Ammon's horn (tissue), 1 donor: ENCODE measurements at regions not wholly inside any gene's neighbourhood (a gene's known extent, or its start where the extent isn't known, plus 50 kb on each side); places are given as distances from the start of the nearest gene placed in this dataset.
A peak's percentile ranks its signal among the peaks of the same experiment; 100 is the strongest.

Experiments used
- DNase-seq: peaks from one replicate; pipeline ENCODE4 v3.0.0-alpha.2; 2016; ENCODE audit warnings: low spot score

DNA sequence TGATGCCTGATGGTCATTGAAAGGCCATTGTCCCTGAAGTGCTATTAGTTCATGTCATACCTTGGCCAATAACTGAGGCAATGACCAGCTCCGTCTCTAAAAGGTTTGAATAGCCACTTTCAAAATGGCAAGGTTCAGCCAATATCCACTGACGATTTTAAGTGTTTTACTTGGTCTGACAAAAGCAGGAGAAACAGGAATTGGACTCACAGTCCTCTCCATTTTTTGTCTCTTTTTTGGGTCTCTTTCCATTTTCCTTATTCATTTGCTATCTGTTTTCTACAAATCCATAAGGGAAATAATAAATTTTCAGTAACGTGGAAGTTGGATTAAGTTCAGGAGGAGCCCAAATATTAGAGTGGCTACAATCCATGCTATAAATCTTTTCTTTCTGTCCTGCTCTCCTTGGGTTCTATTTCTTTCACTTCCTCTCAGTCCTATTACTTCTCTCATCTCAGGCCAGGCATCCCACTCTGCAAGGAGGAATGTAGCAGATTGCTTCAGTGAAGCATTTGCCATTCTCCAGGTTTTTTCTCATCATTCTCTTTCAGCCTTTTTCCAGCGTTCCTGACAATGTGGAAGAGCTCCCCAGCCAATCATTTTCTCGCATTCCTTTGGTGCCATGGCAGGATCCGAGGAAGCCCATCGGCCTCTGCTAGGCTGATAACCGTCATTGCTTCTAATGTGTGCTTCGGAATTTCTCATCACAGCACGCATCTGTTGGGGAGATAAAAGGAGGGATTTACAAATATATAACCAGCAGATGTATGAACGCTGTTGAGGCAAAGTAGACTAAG lies 414.5 kb downstream of the ADGRL2 start:
- DNase-seq: no peak

DNA sequence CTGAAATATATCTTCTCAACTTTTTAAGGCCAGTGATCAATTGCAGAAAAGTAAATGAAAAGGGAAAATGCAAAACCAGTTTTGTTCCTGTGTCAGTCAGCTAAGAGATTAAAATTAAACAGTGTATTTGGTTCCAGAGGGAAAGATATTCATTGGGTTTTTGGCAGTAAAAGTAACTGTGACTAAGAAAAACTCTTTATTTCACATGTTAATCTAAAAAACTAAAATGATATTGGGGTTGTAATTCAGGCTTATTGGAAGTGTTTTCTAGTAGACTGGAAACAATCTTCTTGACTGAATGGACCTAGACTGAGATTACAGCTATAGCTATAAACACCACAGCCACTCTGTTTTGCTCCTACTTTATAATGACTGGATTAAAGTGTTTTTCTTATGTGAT lies 413.9 kb downstream of the ADGRL2 start:
- no peak for DNase-seq

DNA sequence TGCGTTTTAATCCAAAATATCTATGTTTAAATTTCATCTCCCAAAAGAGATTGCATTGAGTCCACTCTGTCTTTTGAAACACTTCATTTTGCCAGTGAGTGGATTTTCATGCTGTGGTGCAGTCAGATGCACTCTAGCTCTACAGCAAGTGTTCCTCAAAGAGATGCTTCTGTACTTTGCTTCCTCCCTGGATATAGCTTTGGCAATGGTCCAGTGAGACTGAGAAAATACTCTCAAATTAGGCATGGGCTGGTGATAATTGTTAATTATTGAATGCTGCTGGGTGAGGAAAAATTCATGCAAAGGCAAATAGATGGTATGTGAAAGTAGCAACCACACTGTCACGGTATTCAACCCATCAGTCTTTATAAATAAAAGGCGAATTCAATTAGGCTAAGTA lies 396.9 kb downstream of the ADGRL2 start:
- no peak for DNase-seq

DNA sequence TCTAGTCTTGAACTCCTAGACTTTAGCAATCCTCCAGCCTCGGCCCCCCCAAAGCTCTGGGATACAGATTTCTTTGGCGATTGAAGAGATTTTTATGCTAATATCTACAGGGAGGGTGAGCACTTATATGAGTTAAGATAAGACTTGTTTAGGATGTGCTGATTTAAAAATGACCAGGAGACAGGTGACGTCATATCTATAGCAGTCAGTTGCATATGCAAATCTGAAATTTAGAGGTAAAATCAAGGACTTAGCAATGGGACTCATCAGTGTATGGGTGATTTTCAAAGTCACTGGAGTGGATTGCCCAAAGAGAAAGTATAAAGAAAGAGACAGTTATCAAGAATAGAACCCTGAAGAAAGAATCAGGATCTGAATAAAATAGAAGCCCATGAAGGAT lies 394.5 kb downstream of the ADGRL2 start:
- DNase-seq: no peak

DNA sequence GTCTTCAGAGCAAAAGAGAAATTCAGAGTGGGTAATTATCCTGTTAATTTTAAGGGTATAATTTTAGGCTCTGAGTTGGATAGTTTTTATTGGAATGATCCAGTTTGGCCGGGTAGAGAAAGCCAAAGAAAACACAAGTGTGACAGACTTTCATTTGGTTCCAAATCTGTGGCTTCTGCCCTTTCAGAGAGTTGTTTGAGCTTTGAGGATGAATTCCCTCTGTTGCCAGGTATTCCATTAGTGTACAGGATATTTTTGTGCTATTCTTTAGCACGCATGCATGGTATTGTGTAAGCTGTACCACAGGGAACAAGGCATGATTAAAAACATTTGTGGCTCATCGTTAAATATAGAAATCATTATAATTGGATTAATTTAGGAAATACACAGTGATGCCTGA lies 384.4 kb downstream of the ADGRL2 start:
- DNase-seq: no peak

DNA sequence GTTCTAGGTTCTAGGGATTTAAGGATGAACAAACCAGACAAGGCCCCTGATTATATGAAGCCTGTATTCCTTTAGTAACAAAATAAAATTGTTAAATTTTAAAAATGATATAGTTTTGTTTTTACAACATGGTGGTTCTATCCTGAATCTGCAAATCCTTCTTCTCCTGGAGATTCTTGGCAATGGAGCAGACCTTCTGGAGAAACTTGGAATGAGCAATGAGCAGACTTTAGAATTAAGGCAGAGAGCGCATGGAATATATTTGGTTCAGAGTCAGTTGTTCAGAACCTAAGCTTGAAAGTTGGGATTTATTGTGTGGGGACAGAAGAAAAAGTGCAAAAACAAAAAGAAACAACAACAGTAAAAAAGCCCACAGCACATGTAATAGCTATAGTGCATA lies 381.1 kb downstream of the ADGRL2 start:
- no peak for DNase-seq

DNA sequence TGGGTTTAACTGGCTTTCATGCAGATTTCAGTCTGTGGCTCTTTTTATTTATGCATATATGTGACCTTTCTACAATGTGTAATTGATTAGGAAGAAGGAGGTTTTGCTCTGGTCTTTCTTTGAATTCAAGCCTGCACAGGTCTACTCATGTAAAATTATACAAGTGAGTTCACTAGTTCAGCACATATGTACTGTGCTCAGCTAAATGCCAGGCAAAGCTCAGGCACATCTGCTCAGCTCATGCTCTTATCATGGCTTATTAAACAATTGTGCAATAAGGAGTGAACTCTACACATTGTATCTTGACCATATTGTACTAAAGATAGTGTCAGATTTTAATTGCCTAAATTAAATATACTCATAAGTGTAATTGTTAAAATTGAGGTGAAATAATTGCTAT lies 378.4 kb downstream of the ADGRL2 start:
- DNase-seq: no peak

DNA sequence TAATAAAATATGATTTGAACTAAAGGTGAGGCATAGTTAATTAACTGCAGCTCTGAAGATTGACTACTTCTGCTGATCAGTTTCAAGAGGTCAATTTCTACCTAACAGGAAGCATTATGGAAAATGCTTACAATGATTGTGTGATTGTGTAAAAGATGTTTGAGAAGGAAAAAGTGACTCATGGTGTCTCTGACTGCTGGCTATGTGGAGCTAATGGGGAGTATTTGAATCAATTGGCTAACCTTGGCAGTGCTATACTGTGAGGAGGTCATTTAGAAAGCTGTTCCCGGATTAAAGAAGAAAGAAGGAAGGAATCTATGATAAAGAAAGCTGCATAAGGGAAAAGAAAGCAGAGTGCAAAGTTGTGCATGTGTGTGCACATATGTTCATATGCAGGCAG lies 376.5 kb downstream of the ADGRL2 start:
- no peak for DNase-seq

DNA sequence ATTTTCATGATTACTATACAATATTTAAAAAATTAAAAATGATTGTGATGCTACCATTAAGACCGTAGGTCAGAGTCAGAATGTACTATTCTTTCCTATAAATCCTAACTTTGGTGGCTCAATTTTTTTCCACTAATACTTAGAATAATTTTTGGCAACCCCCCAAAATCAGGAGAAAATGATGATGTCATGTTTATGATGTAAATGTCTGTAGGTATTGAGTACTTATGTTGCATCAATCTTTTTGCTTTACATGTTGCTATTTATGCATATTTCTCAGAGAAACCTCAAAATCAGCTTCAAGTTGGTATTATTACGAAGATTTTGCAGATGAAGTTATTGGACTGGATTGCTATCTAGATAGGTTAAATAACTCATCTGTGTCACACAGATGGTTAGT lies 371.2 kb downstream of the ADGRL2 start:
- no peak for DNase-seq

DNA sequence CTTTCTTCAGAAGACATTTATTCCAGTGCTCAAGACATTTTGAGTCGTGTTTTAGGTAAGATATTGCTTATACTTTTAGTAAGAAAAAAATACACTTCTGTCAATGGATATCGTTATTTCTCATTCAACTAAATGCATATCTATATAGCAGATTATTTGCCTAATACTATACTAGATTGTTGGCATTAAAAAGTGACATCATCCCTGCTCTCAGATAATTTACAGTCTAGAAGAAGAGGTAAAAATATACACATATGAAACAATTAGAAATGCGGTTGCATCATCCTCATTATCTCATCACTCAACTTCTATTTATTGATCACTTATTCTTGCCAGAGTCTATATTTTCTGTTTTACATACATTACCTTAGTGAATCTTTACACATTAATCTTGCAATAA lies 367.7 kb downstream of the ADGRL2 start:
- no peak for DNase-seq

DNA sequence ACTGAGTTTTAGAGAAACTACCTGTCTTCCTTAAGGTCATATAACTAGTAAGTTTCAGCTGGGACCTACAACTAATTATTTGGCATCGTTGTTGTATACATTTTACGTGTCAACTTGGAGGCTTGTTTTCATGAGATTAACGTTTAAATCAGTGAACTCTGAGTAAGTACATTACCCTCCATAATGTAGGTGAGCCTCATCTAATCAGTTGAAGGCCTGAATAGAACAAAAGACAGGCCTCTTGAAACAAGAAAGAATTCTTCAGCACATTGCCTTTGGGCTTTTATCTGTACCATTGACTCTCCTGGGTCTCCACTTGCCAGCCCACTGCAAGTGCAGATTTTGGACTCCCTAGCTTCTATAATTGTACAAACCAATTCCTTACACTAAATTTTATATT lies 364.6 kb downstream of the ADGRL2 start:
- no peak for DNase-seq

DNA sequence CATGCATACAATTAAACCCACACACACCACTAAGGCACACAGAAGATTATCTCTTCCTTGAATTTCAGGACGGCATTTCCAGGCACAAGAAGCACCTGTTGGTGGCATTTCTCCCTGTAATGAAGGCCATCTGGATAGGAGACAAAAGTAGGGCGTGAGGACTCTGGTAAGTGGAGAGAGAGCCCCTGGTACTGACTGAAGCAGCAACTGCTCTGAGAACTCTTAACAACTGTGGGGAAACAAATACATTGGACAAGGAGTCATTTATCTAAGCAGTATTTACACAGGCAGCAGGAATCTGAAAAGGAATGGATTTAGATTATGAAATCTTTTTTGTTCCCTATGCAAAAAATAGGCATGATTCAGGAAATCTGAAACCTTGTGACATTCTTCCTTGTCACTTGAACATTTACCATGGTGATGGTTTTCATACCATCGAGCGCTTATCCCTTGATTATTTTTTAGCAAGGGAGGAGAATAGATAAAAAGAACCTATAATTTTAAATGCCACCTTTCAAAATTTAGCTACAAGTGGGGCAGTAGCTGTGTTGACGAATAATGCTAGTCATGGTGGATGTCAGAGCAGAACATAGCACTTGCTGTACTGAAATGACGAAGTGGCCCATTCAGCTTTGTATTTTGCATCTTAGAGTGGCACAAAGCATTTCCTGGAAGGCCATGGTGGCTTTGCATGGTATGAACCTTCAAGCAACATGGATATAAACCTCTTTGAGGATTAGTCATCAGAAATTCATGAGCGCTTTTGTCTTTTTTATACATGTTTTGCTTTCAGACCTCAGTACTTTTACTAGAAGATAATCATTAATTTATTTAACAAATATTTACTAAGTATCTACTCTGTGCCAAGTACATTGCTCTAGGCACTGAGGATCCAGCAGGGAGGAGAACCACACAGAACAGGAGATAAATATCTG lies 362.0 kb downstream of the ADGRL2 start:
- DNase-seq: no peak

DNA sequence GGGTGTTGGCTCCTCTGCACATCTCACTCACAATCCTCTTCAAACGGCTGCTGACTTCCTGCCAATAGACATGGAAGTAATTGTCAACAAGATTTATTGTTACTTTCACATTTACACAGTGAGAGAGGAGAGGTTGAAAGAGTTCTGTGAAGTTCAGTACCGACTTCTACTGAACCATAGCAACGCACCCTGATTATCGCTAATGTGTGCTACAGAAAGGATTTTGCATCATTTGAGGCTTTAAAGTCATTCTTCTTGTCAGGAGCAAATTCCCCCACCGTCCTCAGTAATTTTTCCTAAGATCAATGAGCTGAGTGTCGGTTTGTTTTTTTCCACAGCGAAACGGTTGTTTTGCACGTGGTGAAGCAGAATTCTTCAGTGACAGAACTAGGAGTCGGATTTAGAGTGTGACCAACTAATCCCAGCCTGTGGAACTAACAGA lies 361.0 kb downstream of the ADGRL2 start:
- no peak for DNase-seq

DNA sequence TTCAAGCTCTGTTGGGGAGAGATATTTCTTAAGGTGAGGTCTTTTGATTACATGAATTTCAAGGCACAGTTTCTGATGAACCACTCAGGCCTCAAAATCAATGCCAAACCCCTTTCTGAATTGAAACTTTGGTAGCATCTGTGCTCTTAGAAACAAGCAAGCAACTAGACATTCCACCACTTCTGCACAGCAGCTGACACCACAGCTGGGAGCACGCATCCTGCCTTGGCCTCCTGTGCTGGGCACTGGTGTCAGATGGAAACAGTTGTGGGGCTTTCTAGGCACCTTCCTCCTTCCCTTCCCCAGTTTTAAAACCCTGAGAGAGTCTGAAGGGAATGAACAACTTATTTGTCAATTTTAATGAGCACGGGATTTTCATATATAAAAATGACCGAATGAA lies 360.2 kb downstream of the ADGRL2 start:
- DNase-seq: no peak

DNA sequence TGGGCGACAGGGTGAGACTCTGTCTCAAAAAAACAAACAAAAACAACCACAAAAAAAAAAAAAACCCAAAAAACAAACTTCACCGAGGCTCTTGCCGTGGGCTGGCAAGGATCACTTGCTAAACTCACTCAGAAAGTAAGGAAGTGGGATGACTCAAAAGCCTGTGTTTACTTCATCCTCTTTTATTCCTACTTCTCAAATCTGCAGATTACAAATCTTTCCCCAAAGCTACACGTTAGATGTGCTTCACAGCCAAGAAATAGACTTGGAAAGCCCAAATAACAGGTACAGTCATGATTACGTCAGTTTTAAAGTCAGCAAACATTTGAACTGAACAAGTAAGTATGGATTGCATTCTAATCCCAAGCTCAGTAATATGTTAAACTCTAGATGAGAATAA lies 359.3 kb downstream of the ADGRL2 start:
- DNase-seq: no peak

DNA sequence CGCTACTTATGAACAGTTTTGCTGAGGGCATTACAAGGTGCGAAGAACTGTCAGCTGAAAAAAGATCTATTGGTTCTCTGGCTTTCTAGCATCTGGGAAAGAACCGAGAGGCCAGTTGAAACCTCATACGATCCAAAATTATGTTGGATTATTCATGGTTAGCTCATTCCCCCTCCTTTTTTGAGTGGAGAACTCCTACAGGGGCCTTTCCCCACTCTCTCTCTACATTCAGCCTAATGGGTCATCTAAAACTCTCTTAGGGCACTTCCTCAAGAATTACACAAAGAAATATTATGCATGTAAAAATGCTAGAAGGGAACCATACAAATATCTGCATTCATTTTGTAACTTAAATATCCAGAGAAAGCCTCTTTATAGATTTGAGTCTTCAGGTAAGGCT lies 358.2 kb downstream of the ADGRL2 start:
- no peak for DNase-seq

DNA sequence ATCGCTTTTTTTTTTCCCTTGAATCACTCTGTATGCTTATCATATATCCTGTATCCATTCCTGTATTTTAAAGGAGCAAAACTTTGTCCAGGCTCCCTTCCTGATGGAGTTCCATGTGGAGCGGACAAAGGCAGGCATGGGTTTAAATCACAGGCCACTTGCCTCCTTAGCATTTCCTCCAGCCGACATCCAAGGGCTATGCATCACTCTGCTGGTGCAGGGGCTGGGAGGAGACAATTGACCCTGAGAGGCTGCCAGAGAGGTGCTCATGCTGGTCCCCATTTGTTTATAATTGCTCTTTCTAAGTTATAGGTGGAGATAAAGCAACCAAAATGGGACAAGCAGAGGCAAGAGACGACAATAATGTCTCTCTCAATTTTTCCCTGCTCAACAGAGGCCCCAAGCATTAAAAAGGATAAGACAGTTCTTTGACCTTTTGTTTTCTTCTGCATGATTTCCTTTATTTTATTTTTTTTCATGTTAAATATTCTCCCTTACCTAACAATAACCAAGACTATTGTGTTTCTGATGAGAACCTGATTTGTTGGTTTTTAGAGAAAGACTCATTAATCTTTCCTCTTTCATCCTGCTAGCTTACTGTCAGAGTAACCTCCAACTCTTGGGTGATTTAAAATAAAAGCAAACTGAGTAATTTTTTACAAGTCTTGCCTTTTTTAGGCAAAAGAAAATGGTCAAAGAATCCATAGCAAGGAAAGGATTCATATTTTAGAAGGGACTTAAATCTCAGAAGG lies 353.7 kb downstream of the ADGRL2 start:
- no peak for DNase-seq

DNA sequence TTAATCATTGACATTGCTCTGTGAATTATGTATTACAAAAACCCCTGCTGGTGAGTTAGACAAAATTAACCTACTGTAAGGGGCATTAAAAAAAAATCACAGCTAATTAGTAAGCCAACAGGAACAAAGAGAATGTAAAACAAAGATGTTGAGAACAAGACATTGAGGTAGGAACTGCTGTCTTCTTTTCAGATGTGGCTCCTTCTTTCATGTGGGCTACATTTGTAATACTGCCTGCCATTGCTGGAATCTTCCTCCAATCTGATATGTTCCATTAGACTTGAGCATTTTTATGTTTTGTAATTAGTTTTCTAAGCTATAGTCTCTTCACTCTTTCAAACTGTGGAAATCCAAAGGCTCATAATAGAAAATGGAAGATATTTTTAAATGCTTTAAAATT lies 353.0 kb downstream of the ADGRL2 start:
- no peak for DNase-seq

DNA sequence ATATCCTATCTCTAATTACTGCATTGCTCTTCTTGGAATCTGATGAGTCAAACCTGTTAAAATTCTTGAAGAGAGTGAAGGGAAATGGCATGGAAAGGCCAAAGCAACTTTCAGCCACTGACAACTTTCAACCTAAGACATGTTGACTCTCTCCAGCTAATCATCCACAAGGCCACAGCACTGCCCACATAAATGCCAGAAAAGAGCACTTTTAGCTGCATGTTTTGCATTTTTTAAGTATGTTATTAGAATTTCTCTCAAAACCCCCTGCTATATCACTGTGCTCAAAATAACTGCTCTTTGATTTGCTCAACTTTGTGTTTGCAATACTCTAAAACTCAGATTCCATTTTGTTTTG lies 352.5 kb downstream of the ADGRL2 start:
- DNase-seq: no peak

DNA sequence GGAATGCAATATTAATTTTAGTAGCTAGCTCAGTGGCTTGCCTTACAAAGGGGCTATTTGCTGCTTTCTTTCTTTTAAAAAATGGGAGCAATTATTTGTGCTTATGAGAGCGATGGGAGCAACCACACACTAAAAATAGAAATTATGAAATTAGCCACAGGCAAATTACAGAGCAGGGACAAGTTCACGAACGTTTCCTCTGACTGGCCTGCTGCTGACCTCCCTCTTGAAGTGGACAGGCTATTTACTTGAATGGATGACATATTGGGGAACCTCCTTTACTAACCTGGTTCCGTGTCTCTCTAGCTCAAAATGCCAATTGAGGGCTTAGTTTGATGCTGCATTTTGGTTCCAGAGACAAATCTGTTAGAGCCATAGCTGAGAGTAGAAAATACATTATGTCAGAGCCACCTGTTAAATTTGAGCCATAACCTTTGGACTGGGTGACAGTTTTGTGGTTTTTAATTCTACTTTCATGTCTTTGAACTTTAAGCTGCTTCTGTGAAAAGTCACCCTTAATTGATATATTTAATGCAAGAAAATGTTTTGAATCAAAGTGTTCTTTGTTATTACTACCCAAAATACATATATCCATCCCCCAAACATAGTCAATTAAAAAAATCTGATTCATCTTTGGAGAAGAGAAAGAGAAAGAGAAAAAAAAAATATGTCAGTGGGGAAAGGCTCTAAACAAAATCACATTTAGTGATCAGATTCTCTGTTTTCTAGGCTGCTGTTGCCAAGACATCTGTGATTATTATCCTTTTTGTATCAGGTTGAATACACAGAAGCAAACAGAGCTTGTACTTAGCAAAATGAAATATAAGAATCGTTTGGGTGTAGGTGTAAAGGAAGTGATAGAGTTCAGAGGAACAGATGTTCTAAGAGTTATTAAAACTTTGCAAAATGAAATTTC lies 351.9 kb downstream of the ADGRL2 start:
- no peak for DNase-seq

DNA sequence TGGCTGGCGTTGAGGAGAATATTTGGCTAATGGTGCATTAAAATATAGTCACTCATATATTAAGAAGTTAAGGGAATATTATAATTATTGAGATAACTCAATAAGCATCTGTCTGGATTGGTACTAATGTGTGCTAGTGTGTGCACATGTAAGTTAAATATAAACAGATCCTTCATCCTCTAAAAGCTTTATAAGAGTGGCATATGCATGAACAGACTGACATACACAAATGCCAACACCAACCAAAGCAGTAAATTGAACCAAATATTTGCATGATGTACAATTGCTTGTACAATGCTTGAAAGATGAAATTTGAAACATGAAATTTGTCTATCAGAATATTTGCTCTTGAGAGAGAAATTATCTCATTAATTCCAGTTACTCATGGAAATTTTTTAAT lies 344.9 kb downstream of the ADGRL2 start:
- peak; percentile 7 for DNase-seq
